Psoas muscle (tissue), 7 donors: ENCODE measurements at regions not wholly inside any gene's neighbourhood (a gene's known extent, or its start where the extent isn't known, plus 50 kb on each side); places are given as distances from the start of the nearest gene placed in this dataset.

Experiments used
- ATAC-seq, 4 donors: fragments of 200-7000 bp; cut with Tn5 transposase; one replicate each; pipeline ENCODE4 v1.9.1; 2020; ENCODE audit warnings: moderate library complexity in 3 of 4, mild to moderate bottlenecking in 2 of 4
- DNase-seq, 2 donors: peaks; one replicate each; pipeline ENCODE4 v3.0.0-alpha.2; 2020
- H3K27ac ChIP-seq: fragments of 200-600 bp; one replicate; pipeline ENCODE4 v1.8.0; 2022
- H3K27me3 ChIP-seq, 3 donors: fragments of 200-600 bp in 1 of 3; one replicate each; pipeline versions ENCODE4 v1.6.1 to v1.8.0; 2013 to 2022; ENCODE audit warnings: low read length in 2 of 3, mild to moderate bottlenecking in 2 of 3, moderate library complexity in 1 of 3; ENCODE audit not compliant: insufficient read depth in 3 of 3
- H3K36me3 ChIP-seq, 2 donors: fragments of 200-600 bp in 1 of 2; one replicate each; pipeline versions ENCODE4 v1.6.1 to v1.8.0; 2013 to 2022; ENCODE audit warnings: low read depth in 1 of 2, mild to moderate bottlenecking in 1 of 2, moderate library complexity in 1 of 2; ENCODE audit not compliant: insufficient read depth in 1 of 2
- H3K4me1 ChIP-seq: fragments of 200-600 bp; one replicate; pipeline ENCODE4 v1.8.0; 2022
- H3K4me3 ChIP-seq: fragments of 200-600 bp; one replicate; pipeline ENCODE4 v1.8.0; 2022; ENCODE audit warnings: mild to moderate bottlenecking
- H3K9me3 ChIP-seq: fragments of 200-600 bp; one replicate; pipeline ENCODE4 v1.8.0; 2022
- CTCF ChIP-seq: fragments of 200-600 bp; IDR thresholded peaks from one replicate; pipeline ENCODE4 v1.8.0; 2022; ENCODE audit warnings: antibody characterized with exemption
- WGBS, 3 donors: extraction: QIAGEN DNeasy Blood & Tissue Kit; methylation state at CpG; one replicate each; pipeline versions ENCODE4 v1.1.6 to v1.1.7; 2013; 5-methylcytosine and 5-hydroxymethylcytosine counted together
- intact Hi-C, 2 donors: fragments of 100-400 bp; cut with DNase I; formaldehyde crosslinking; loops; one replicate each; pipeline versions ENCODE4 v1.11.0 to v1.14.2; 2022
- donor health status: healthy with polysubstance abuse.
- donor health status: DM: no; HTN: no; CAD: no; lungs with moderate emphysema.
- donor health status: Bipolar disorder and iron deficiency.
- donor health status: healthy.
- donor health status: DM: yes; HTN: yes; CAD: no.
- donor health status: DM: no; HTN: no; CAD: no.
- donor health status: DM: yes; HTN: yes; CAD: no.

GRCh38 chr15:62436235-62436634, 271.1 kb upstream of the C2CD4B start:
- ATAC-seq (peak in 1 of 4 donors; percentile 26), DNase-seq (no peak)
- Histone ChIP-seq H3K27ac (peak overlapping the region; percentile 30), H3K4me1 (peaks cover 55% of the 10 kb centered on the region), H3K9me3 (no peaks in the 10 kb centered on the region), H3K4me3 (no peak overlapping the region), H3K36me3 (no peaks in the 10 kb centered on the region), H3K27me3 (no peaks in the 10 kb centered on the region)
- 32 to 73% (median 50%) methylated on average over 4 of the region's 4 CpGs for WGBS, 3 donors
- no peak for TF ChIP-seq CTCF
- intact Hi-C loops: no loop called here

DNA sequence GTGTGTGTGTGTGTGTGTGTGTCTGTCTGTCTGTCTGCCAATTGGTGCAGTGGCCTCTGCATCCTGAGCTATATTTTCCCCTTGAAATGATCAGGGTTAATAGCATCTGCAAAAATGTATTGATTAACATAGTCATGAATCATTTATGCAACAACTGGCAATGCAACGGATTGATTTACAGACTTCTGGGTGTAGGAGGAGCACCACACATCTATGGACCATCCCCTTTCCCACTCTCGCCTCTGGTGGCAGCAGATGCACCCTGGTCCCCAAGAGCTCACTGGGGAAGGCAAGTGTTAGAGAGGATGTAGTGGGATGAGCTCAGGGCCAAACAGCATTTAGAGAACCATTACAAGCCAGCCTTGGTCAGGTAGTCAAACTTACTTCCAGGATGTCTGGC, 272.7 kb upstream of the C2CD4B start:
- H3K27ac ChIP-seq: no peak overlapping the region
- TF ChIP-seq CTCF: no peak
- intact Hi-C loops: no loop called here
- H3K4me1 ChIP-seq: peaks cover 42% of the 10 kb centered on the region
- DNase-seq: no peak
- no peaks in the 10 kb centered on the region for H3K27me3 ChIP-seq
- H3K4me3 ChIP-seq: no peak overlapping the region
- ATAC-seq: no peak
- H3K9me3 ChIP-seq: no peaks in the 10 kb centered on the region
- 70 to 78% (median 73%) methylated on average over 2 of the region's 2 CpGs for WGBS, 3 donors
- no peaks in the 10 kb centered on the region for H3K36me3 ChIP-seq

DNA sequence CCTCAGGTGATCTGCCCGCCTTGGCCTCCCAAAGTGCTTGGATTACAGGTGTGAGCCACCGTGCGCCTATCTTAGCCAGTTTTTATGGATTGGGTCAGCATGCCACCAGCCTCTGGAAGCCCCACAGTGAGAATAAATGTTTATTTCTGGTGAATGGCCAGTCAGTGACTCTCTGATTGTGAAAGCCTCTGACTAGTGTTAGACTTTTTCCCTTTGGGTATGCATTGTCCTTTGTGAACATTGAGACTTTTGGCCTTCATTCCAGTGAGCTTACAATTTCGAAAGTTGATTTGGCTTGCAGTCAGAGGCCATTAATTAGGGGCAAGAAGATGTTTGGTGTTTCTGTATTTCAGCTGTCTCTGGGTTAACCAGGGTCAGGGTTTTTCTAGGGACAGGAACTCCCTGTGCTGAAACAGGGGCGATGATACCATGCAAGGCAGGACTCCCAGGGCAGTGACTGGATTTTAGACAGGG, 274.5 kb upstream of the C2CD4B start:
- H3K36me3 ChIP-seq: no peaks in the 10 kb centered on the region
- intact Hi-C loops: loop anchor here in 1 of 2 donors (5.0 kb wide), 1 partner anchor 37 kb away; no protein-coding TSS in a partner anchor
- no peak for TF ChIP-seq CTCF
- H3K27me3 ChIP-seq: no peaks in the 10 kb centered on the region
- H3K4me3 ChIP-seq: no peak overlapping the region
- 42 to 49% (median 43%) methylated on average over 5 of the region's 5 CpGs for WGBS, 3 donors
- ATAC-seq (peak in 3 of 4 donors; percentile 79 to 91 (median 86)), DNase-seq (no peak)
- H3K27ac ChIP-seq: peak overlapping the region; percentile 25
- peaks cover 34% of the 10 kb centered on the region for H3K4me1 ChIP-seq
- H3K9me3 ChIP-seq: no peaks in the 10 kb centered on the region

DNA sequence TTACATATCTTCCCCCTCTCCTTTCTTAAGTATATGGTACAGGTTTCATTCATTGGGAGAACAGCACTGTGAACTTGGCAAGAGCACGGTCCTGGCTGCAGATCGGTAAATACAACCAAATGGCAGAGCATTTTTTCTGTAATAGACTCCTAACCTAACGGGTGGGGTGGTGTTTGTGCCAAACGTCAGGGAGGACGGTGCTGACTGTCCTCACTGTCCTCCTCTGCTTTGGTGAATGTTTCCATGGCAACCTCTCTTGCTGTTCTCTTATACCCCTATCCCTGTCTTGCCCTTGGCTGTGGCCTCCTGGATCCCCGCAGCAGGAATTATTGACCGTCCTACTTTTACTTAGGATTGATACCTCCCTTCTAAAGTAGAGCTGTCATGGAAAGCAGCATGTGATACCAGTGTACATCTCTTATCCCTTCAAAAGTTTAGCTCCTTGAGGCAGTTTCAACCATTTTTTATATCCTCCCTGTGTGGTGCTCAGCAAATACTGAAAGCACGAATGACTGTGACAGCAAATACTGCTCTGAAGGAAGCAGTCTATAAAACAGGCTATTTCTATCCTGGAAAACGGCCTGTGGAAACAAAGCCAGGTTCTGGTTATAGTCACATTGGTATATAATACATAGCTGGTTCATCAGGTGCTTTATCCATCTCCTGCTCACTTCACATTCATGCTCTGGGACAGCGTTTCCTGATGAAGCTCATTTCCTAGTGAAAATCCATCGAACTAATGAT, 275.4 kb upstream of the C2CD4B start:
- Histone ChIP-seq H3K27ac (peak overlapping the region; percentile 25), H3K4me3 (no peak overlapping the region), H3K27me3 (no peaks in the 10 kb centered on the region), H3K36me3 (no peaks in the 10 kb centered on the region), H3K9me3 (no peaks in the 10 kb centered on the region), H3K4me1 (peaks cover 37% of the 10 kb centered on the region)
- intact Hi-C loops: loop anchor here in 1 of 2 donors (5.0 kb wide), 1 partner anchor 38 kb away; no protein-coding TSS in a partner anchor
- ATAC-seq (peak in 3 of 4 donors; percentile 19 to 51 (median 20)), DNase-seq (peak in 1 of 2 donors; percentile 66)
- WGBS, 3 donors: 28 to 39% (median 30%) methylated on average over 11 of the region's 11 CpGs
- TF ChIP-seq CTCF: no peak
